ENCODE measurements at regions not wholly inside any gene's neighbourhood (a gene's known extent, or its start where the extent isn't known, plus 50 kb on each side); places are given as distances from the start of the nearest gene placed in this dataset.

DNA sequence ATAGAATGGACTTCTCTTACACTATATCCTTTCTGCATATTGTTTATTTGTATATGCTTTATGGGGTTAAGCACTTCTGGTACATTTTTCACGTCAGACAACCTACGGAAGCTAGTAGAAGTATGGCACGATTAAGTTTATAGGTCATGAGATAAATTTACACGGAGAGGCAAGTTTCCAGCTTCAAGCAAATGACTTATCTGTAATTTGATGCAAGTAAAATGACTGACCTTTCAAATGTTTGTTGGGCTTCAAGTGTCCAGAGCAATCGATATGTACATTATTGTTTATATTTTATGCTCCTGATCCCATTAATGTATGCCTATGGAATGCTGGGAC, 97.5 kb upstream of the EFEMP1 start:
- Histone ChIP-seq H3K23me2 (ENCODE audit: low read depth, low read length) (no peaks in the 10 kb centered on the region; the same call in 1 of the 2 replicates), H4K8ac (ENCODE audit: extremely low read depth, insufficient read depth, low read length) (no peak overlapping the region), H2AFZ (ENCODE audit: low read length) (no peak overlapping the region), H2BK5ac (ENCODE audit: low read depth, low read length) (no peak overlapping the region), H3K4me2 (ENCODE audit: insufficient read depth in 1 of 2, low read depth in 2 of 2, low read length in 2 of 2) (no peak overlapping the region), H3K4me3 (ENCODE audit: extremely low read depth in 1 of 4, insufficient read depth in 2 of 4, low read depth in 3 of 4, low read length in 4 of 4) (no peak overlapping the region), H3K14ac (ENCODE audit: insufficient read length) (no peak overlapping the region), H2BK20ac (ENCODE audit: low read length) (no peak overlapping the region), H4K20me1 (replicated peaks in 1 of 2; ENCODE audit: control insufficient read depth in 1 of 2, insufficient read depth in 2 of 2, low read length in 2 of 2) (no peaks in the 10 kb centered on the region), H2BK12ac (ENCODE audit: low read depth, low read length) (no peak overlapping the region), H2BK15ac (ENCODE audit: low read length) (no peak overlapping the region), H3K18ac (ENCODE audit: extremely low read depth, low read length) (no peak overlapping the region), H3K56ac (replicated peaks; ENCODE audit: insufficient read length, low read depth, low read length) (no peak overlapping the region), H3K4ac (replicated peaks; ENCODE audit: insufficient read length, low read depth, low read length) (no peak overlapping the region), H3K9me3 (ENCODE audit: insufficient read depth in 2 of 2, low read depth in 1 of 2, low read length in 1 of 2) (no peaks in the 10 kb centered on the region), H3K23ac (ENCODE audit: insufficient read length) (no peak overlapping the region), H3K9ac (replicated peaks in 1 of 4; ENCODE audit: extremely low read depth in 1 of 4, low read depth in 3 of 4, low read length in 3 of 4) (no peak overlapping the region), H3K4me1 (replicated peaks in 1 of 4; ENCODE audit: control insufficient read depth in 3 of 4, insufficient read depth in 4 of 4, low read length in 3 of 4) (peaks cover 0 to under 1% (median 0%) of the 10 kb centered on the region in 4 experiments; a peak in 1 of 7 replicates), H3K27me3 (replicated peaks in 1 of 4; ENCODE audit: control insufficient read depth in 3 of 4, extremely low read depth in 1 of 4, insufficient read depth in 3 of 4, low read length in 3 of 4) (no peaks in the 10 kb centered on the region), H4K5ac (ENCODE audit: insufficient read length, low read depth, low read length) (no peak overlapping the region), H2BK120ac (replicated peaks; ENCODE audit: low read depth, low read length) (no peak overlapping the region), H3K27ac (ENCODE audit: low read depth, low read length) (no peak overlapping the region), H3K36me3 (ENCODE audit: control insufficient read depth in 2 of 4, insufficient read depth in 4 of 4, low read length in 3 of 4) (no peaks in the 10 kb centered on the region), H3K79me1 (ENCODE audit: low read depth, low read length) (no peaks in the 10 kb centered on the region), H2AK5ac (ENCODE audit: low read depth, low read length) (no peak overlapping the region), H3K79me2 (ENCODE audit: control insufficient read depth in 1 of 2, insufficient read depth in 2 of 2, low read length in 2 of 2) (no peaks in the 10 kb centered on the region), H4K91ac (replicated peaks; ENCODE audit: insufficient read length, low read length) (no peak overlapping the region)
- FAIRE-seq (no peak), DNase-seq (ENCODE audit: low read depth in 1 of 2, low spot score in 2 of 2) (no peak)
- ChIA-PET POLR2A (ENCODE audit: partially characterized antibody) (no interaction called here), CTCF (ENCODE audit: partially characterized antibody) (interaction anchor here (0.8 to 2.0 kb wide), 7 partner anchors 9 to 303 kb away, joined by 3 to 5 read pairs (median 4); partner anchors contain the start of gene CCDC85A)
- 89% methylated on average over 5 of the region's 5 CpGs; no CpG with 5 or more reads in 1 of the 2 experiments for WGBS, 2 experiments (ENCODE audit: extremely low coverage in 1 of 2, insufficient coverage in 1 of 2, insufficient read length in 1 of 2, insufficient replicate concordance in 2 of 2, low coverage in 1 of 2, low lambda C conversion rate in 2 of 2, missing lambda C conversion rate in 1 of 2)
- TF ChIP-seq RFX5 (IDR thresholded peaks at IDR 0.05; ENCODE audit: borderline replicate concordance, low read depth, low read length) (no peak), SP2 (IDR thresholded peaks at IDR 0.05; ENCODE audit: low read length) (no peak), CBX8 (IDR thresholded peaks at IDR 0.05; ENCODE audit: borderline replicate concordance, low read depth, low read length) (no peak), SIRT6 (IDR thresholded peaks at IDR 0.05; ENCODE audit: low read length) (no peak)

Measured in H1 (cell line).